H1 (cell line): ENCODE measurements at regions not wholly inside any gene's neighbourhood (a gene's known extent, or its start where the extent isn't known, plus 50 kb on each side); places are given as distances from the start of the nearest gene placed in this dataset.

ENCODE experiments used
- CTCF ChIA-PET: fragments of 300-600 bp; sonication (Branson Sonifier 250); formaldehyde crosslinking; loops from one replicate; lab custom pipeline; 2021; ENCODE audit not compliant: partially characterized antibody; lab: Charles Lee
- POLR2A ChIA-PET: fragments of 300-600 bp; sonication (Branson Sonifier 250); formaldehyde crosslinking; loops from one replicate; lab custom pipeline; 2021; ENCODE audit warnings: inconsistent platforms; ENCODE audit not compliant: partially characterized antibody; lab: Charles Lee
- DNase-seq, 2 experiments: peaks; one replicate each; pipeline versions ENCODE4 v3.0.0 to v3.0.0-alpha.2; 2010 to 2022; ENCODE audit warnings: low spot score in 2 of 2, low read depth in 1 of 2, mixed read lengths in 1 of 2
- FAIRE-seq: peaks from 2 replicates; lab custom pipeline; 2011; peaks lifted over from hg19 to GRCh38; lab: Jason Lieb, UNC
- H2AFZ ChIP-seq: 2 replicates; pipeline ENCODE4 v1.8.1; 2012; ENCODE audit warnings: low read length, inconsistent platforms
- H2AK5ac ChIP-seq: 2 replicates; pipeline ENCODE4 v1.6.1; 2013; ENCODE audit warnings: low read depth, low read length
- H2BK120ac ChIP-seq: replicated peaks from 2 replicates; pipeline ENCODE3; 2013; ENCODE audit warnings: low read depth, low read length, inconsistent platforms
- H2BK12ac ChIP-seq: 2 replicates; pipeline ENCODE4 v1.6.1; 2013; ENCODE audit warnings: low read depth, low read length
- H2BK15ac ChIP-seq: 2 replicates; pipeline ENCODE4 v1.6.1; 2013; ENCODE audit warnings: low read length
- H2BK20ac ChIP-seq: 2 replicates; pipeline ENCODE4 v1.6.1; 2013; ENCODE audit warnings: low read length
- H2BK5ac ChIP-seq: 2 replicates; pipeline ENCODE4 v1.6.1; 2013; ENCODE audit warnings: low read depth, low read length
- H3K14ac ChIP-seq: 2 replicates; pipeline ENCODE4 v1.6.1; 2013; ENCODE audit warnings: inconsistent platforms; ENCODE audit not compliant: insufficient read length
- H3K18ac ChIP-seq: 2 replicates; pipeline ENCODE4 v1.6.1; 2013; ENCODE audit warnings: low read length; ENCODE audit errors: extremely low read depth
- H3K23ac ChIP-seq: 2 replicates; pipeline ENCODE4 v1.6.1; 2013; ENCODE audit warnings: inconsistent platforms; ENCODE audit not compliant: insufficient read length
- H3K23me2 ChIP-seq: 2 replicates; pipeline ENCODE4 v1.6.1; 2013; ENCODE audit warnings: low read depth, low read length
- H3K27ac ChIP-seq: 2 replicates; pipeline ENCODE4 v1.6.1; 2011; ENCODE audit warnings: low read depth, low read length, inconsistent platforms
- H3K27me3 ChIP-seq, 4 experiments: replicated peaks in 1 of 4; 1 replicate in 1 of 4; 2 replicates in 3 of 4; pipeline versions ENCODE4 v1.6.1 to v1.8.1; 2011 to 2013; ENCODE audit warnings: low read length in 3 of 4, mild to moderate bottlenecking in 3 of 4, inconsistent platforms in 2 of 4, mixed read lengths in 2 of 4, moderate library complexity in 1 of 4; ENCODE audit not compliant: control insufficient read depth in 3 of 4, insufficient read depth in 3 of 4; ENCODE audit errors: extremely low read depth in 1 of 4
- H3K36me3 ChIP-seq, 4 experiments: 2 replicates each; pipeline versions ENCODE4 v1.6.1 to v1.8.1; 2011 to 2013; ENCODE audit warnings: mild to moderate bottlenecking in 4 of 4, low read length in 3 of 4, moderate library complexity in 2 of 4, control low read depth in 1 of 4, inconsistent platforms in 1 of 4; ENCODE audit not compliant: insufficient read depth in 4 of 4, control insufficient read depth in 2 of 4
- H3K4ac ChIP-seq: replicated peaks from 2 replicates; pipeline ENCODE3; 2013; ENCODE audit warnings: low read length, low read depth, mixed read lengths, inconsistent platforms; ENCODE audit not compliant: insufficient read length
- H3K4me1 ChIP-seq, 4 experiments: replicated peaks in 1 of 4; 1 replicate in 1 of 4; 2 replicates in 3 of 4; pipeline versions ENCODE4 v1.6.1 to v1.8.1; 2011 to 2013; ENCODE audit warnings: low read length in 3 of 4, inconsistent platforms in 2 of 4, mixed read lengths in 1 of 4; ENCODE audit not compliant: insufficient read depth in 4 of 4, control insufficient read depth in 3 of 4
- H3K4me2 ChIP-seq, 2 experiments: 2 replicates each; pipeline versions ENCODE4 v1.6.1 to v1.8.1; 2011 to 2013; ENCODE audit warnings: low read depth in 2 of 2, low read length in 2 of 2, control low read depth in 1 of 2, inconsistent platforms in 1 of 2, mild to moderate bottlenecking in 1 of 2; ENCODE audit not compliant: insufficient read depth in 1 of 2
- H3K4me3 ChIP-seq, 4 experiments: fragments of 200-600, 300-600 bp in 1 of 4; sonication (generic), shearing (Covaris generic), sonication (Bioruptor Twin) in 1 of 4; 2 replicates each; pipeline versions ENCODE4 v1.5.1 to v1.8.1; 2011 to 2016; ENCODE audit warnings: low read length in 4 of 4, low read depth in 3 of 4, control low read depth in 2 of 4, inconsistent platforms in 2 of 4, mild to moderate bottlenecking in 2 of 4, mixed read lengths in 1 of 4, moderate library complexity in 1 of 4; ENCODE audit not compliant: insufficient read depth in 2 of 4; ENCODE audit errors: extremely low read depth in 1 of 4
- H3K56ac ChIP-seq: replicated peaks from 2 replicates; pipeline ENCODE3; 2013; ENCODE audit warnings: low read depth, mild to moderate bottlenecking, mixed read lengths, low read length, inconsistent platforms; ENCODE audit not compliant: insufficient read length
- H3K79me1 ChIP-seq: 2 replicates; pipeline ENCODE4 v1.6.1; 2013; ENCODE audit warnings: low read depth, low read length, control low read depth
- H3K79me2 ChIP-seq, 2 experiments: 2 replicates each; pipeline versions ENCODE4 v1.6.1 to v1.8.1; 2012 to 2013; ENCODE audit warnings: low read length in 2 of 2, mild to moderate bottlenecking in 2 of 2, inconsistent platforms in 1 of 2; ENCODE audit not compliant: insufficient read depth in 2 of 2, control insufficient read depth in 1 of 2
- H3K9ac ChIP-seq, 4 experiments: replicated peaks in 1 of 4; 1 replicate in 1 of 4; 2 replicates in 3 of 4; pipeline versions ENCODE4 v1.6.1 to v1.8.1; 2011 to 2013; ENCODE audit warnings: low read depth in 3 of 4, low read length in 3 of 4, control low read depth in 2 of 4, mild to moderate bottlenecking in 2 of 4, moderate library complexity in 2 of 4, inconsistent platforms in 1 of 4; ENCODE audit errors: extremely low read depth in 1 of 4
- H3K9me3 ChIP-seq, 2 experiments: 2 replicates each; pipeline versions ENCODE4 v1.6.1 to v1.8.1; 2012 to 2013; ENCODE audit warnings: mild to moderate bottlenecking in 2 of 2, moderate library complexity in 2 of 2, control low read depth in 1 of 2, inconsistent platforms in 1 of 2, low read depth in 1 of 2, low read length in 1 of 2, mixed read lengths in 1 of 2; ENCODE audit not compliant: insufficient read depth in 2 of 2
- H4K20me1 ChIP-seq, 2 experiments: replicated peaks in 1 of 2; 2 replicates each; pipeline versions ENCODE3 to v1.8.1; 2011 to 2013; ENCODE audit warnings: inconsistent platforms in 2 of 2, low read length in 2 of 2, mild to moderate bottlenecking in 1 of 2; ENCODE audit not compliant: insufficient read depth in 2 of 2, control insufficient read depth in 1 of 2
- H4K5ac ChIP-seq: 2 replicates; pipeline ENCODE4 v1.6.1; 2013; ENCODE audit warnings: low read length, low read depth, mixed read lengths, inconsistent platforms; ENCODE audit not compliant: insufficient read length
- H4K8ac ChIP-seq: 2 replicates; pipeline ENCODE4 v1.8.0; 2013; ENCODE audit warnings: mild to moderate bottlenecking, moderate library complexity, low read length, inconsistent platforms; ENCODE audit not compliant: insufficient read depth; ENCODE audit errors: extremely low read depth
- H4K91ac ChIP-seq: replicated peaks from 2 replicates; pipeline ENCODE3; 2013; ENCODE audit warnings: low read length, mixed read lengths, inconsistent platforms; ENCODE audit not compliant: insufficient read length
- EGR1 ChIP-seq: IDR thresholded peaks from 2 replicates; pipeline ENCODE4 v1.6.1; 2011; ENCODE audit warnings: low read depth, low read length, borderline replicate concordance
- GTF2F1 ChIP-seq: IDR thresholded peaks from 2 replicates; pipeline ENCODE4 v1.6.1; 2012; ENCODE audit warnings: low read depth, low read length, improper control_type of control experiment, borderline replicate concordance
- KDM5A ChIP-seq: fragments of 200-600 bp; IDR thresholded peaks from 2 replicates; pipeline ENCODE4 v1.7.1; 2012; ENCODE audit warnings: mild to moderate bottlenecking, low read length, inconsistent platforms, mixed read lengths
- POU5F1 ChIP-seq: IDR thresholded peaks from 2 replicates; pipeline ENCODE4 v1.6.1; 2011; ENCODE audit warnings: low read depth, mild to moderate bottlenecking, low read length, moderate library complexity
- RNF2 ChIP-seq: fragments of 200-900, 300-1000 bp; sonication (generic); IDR thresholded peaks from 2 replicates; pipeline ENCODE4 v1.7.1; 2016; ENCODE audit warnings: borderline replicate concordance, low read depth, mild to moderate bottlenecking, antibody characterized with exemption, low read length; ENCODE audit not compliant: poor library complexity, severe bottlenecking; ENCODE audit errors: missing control alignments
- SP1 ChIP-seq: IDR thresholded peaks from 2 replicates; pipeline ENCODE4 v1.6.1; 2011; ENCODE audit warnings: low read depth, low read length
- SUZ12 ChIP-seq: fragments of 200-600 bp; sonication (generic); IDR thresholded peaks from 2 replicates; pipeline ENCODE4 v1.6.1; 2012; ENCODE audit warnings: mild to moderate bottlenecking, inconsistent platforms, low read length, moderate library complexity, mixed read lengths
- TAF7 ChIP-seq: optimal IDR thresholded peaks from 2 replicates; pipeline ENCODE3; 2011; ENCODE audit warnings: low read depth, mild to moderate bottlenecking, inconsistent platforms, low read length, moderate library complexity, borderline replicate concordance
- YY1 ChIP-seq: IDR thresholded peaks from 2 replicates; pipeline ENCODE4 v1.6.1; 2011; ENCODE audit warnings: low read depth, mild to moderate bottlenecking, low read length
- WGBS, 2 experiments: shearing (Covaris generic) in 1 of 2; methylation state at CpG; one replicate each; pipeline versions ENCODE4 v1.1.6 to v1.1.7; 2013 to 2015; ENCODE audit warnings: low lambda C conversion rate in 2 of 2, mixed read lengths in 2 of 2, inconsistent platforms in 1 of 2, low coverage in 1 of 2, missing lambda C conversion rate in 1 of 2; ENCODE audit not compliant: insufficient replicate concordance in 2 of 2, insufficient coverage in 1 of 2, insufficient read length in 1 of 2; ENCODE audit errors: extremely low coverage in 1 of 2, missing lambda C conversion rate in 1 of 2; 5-methylcytosine and 5-hydroxymethylcytosine counted together
- TF ChIP-seq, protein P1 (sequence below): IDR thresholded peaks from 2 replicates; pipeline ENCODE4 v1.6.1; 2012; ENCODE audit warnings: inconsistent platforms
- TF ChIP-seq, protein P2 (sequence below): IDR thresholded peaks from 2 replicates; pipeline ENCODE4 v1.6.1; 2011; ENCODE audit warnings: low read depth, mild to moderate bottlenecking, low read length; ENCODE audit not compliant: insufficient read depth
- TF ChIP-seq, protein P3 (sequence below): IDR thresholded peaks from 2 replicates; pipeline ENCODE4 v1.6.1; 2012; ENCODE audit warnings: low read length, inconsistent platforms

DNA sequence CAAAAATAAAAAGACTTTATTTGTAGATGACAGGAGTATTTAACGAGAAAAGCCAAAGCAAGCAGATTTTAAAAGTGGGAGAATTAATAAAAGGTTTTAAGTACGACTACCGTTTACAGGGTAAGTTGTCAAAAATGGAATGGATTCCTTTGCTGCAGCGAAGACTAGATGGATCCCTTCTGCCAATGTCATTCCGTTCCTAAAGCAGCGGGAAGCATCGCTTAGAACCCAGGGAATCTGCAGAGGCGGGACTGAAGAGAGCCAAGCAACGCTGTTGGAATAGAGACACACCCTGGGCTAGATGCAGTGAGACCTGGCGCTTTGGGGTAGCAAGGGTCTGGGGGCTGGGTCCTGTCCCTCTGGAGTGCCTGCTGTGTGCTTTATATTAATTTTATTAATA, 303.1 kb upstream of the MKI67 start:
- Histone ChIP-seq H2BK20ac (no peak overlapping the region), H3K23ac (no peak overlapping the region), H2BK120ac (no peak overlapping the region), H4K8ac (no peak overlapping the region), H2BK15ac (no peak overlapping the region), H2AFZ (no peak overlapping the region), H4K91ac (no peak overlapping the region), H2AK5ac (no peak overlapping the region), H3K27ac (no peak overlapping the region), H2BK12ac (no peak overlapping the region), H3K23me2 (no peaks in the 10 kb centered on the region), H3K18ac (no peak overlapping the region), H4K20me1 (no peaks in the 10 kb centered on the region), H3K36me3 (no peaks in the 10 kb centered on the region), H3K4ac (no peak overlapping the region), H3K79me2 (no peaks in the 10 kb centered on the region), H2BK5ac (no peak overlapping the region), H3K9me3 (no peaks in the 10 kb centered on the region), H4K5ac (no peak overlapping the region), H3K9ac (no peak overlapping the region), H3K4me1 (peaks cover 0 to 10% (median 1%) of the 10 kb centered on the region in 4 experiments; a peak in 2 of 7 replicates), H3K4me3 (no peak overlapping the region), H3K4me2 (no peak overlapping the region), H3K79me1 (no peaks in the 10 kb centered on the region), H3K14ac (no peak overlapping the region), H3K27me3 (no peaks in the 10 kb centered on the region), H3K56ac (no peak overlapping the region)
- DNase-seq = no peak
- ChIA-PET CTCF (interaction anchor here (1.2 kb wide), 1 partner anchor 40 kb away, joined by 3 read pairs; no protein-coding TSS in a partner anchor), POLR2A (no interaction called here)
- no peak for FAIRE-seq
- whole genome bisulfite sequencing, 2 experiments = 88% methylated on average over 10 of the region's 10 CpGs; no CpG with 5 or more reads in 1 of the 2 experiments
- no peak for TF ChIP-seq POU5F1
- TF ChIP-seq YY1 = no peak
- TF ChIP-seq, protein P1, sequence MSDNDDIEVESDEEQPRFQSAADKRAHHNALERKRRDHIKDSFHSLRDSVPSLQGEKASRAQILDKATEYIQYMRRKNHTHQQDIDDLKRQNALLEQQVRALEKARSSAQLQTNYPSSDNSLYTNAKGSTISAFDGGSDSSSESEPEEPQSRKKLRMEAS = no peak
- no peak for TF ChIP-seq TAF7
- TF ChIP-seq RNF2 = no peak
- TF ChIP-seq SP1 = no peak
- TF ChIP-seq, protein P2, sequence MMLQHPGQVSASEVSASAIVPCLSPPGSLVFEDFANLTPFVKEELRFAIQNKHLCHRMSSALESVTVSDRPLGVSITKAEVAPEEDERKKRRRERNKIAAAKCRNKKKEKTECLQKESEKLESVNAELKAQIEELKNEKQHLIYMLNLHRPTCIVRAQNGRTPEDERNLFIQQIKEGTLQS = no peak
- no peak for TF ChIP-seq KDM5A
- no peak for TF ChIP-seq SUZ12
- no peak for TF ChIP-seq EGR1
- TF ChIP-seq, protein P3, sequence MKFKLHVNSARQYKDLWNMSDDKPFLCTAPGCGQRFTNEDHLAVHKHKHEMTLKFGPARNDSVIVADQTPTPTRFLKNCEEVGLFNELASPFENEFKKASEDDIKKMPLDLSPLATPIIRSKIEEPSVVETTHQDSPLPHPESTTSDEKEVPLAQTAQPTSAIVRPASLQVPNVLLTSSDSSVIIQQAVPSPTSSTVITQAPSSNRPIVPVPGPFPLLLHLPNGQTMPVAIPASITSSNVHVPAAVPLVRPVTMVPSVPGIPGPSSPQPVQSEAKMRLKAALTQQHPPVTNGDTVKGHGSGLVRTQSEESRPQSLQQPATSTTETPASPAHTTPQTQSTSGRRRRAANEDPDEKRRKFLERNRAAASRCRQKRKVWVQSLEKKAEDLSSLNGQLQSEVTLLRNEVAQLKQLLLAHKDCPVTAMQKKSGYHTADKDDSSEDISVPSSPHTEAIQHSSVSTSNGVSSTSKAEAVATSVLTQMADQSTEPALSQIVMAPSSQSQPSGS = no peak
- no peak for TF ChIP-seq GTF2F1
